Testis (tissue), 2 donors: ENCODE measurements at regions not wholly inside any gene's neighbourhood (a gene's known extent, or its start where the extent isn't known, plus 50 kb on each side); places are given as distances from the start of the nearest gene placed in this dataset.

Source experiments
- POLR2A ChIP-seq: fragments of 450-650 bp; IDR thresholded peaks from one replicate; pipeline ENCODE4 v1.6.1; 2017; ENCODE audit warnings: antibody characterized with exemption, mild to moderate bottlenecking, moderate library complexity
- TF ChIP-seq, protein P1 (sequence below), 3 experiments: fragments of 450-650 bp in 2 of 3; fragments of 200-600 bp in 1 of 3; sonication (generic) in 1 of 3; IDR thresholded peaks; one replicate each; pipeline ENCODE4 v1.5.1; 2016 to 2019; ENCODE audit warnings: antibody characterized with exemption in 3 of 3, mild to moderate bottlenecking in 2 of 3, moderate library complexity in 1 of 3

DNA sequence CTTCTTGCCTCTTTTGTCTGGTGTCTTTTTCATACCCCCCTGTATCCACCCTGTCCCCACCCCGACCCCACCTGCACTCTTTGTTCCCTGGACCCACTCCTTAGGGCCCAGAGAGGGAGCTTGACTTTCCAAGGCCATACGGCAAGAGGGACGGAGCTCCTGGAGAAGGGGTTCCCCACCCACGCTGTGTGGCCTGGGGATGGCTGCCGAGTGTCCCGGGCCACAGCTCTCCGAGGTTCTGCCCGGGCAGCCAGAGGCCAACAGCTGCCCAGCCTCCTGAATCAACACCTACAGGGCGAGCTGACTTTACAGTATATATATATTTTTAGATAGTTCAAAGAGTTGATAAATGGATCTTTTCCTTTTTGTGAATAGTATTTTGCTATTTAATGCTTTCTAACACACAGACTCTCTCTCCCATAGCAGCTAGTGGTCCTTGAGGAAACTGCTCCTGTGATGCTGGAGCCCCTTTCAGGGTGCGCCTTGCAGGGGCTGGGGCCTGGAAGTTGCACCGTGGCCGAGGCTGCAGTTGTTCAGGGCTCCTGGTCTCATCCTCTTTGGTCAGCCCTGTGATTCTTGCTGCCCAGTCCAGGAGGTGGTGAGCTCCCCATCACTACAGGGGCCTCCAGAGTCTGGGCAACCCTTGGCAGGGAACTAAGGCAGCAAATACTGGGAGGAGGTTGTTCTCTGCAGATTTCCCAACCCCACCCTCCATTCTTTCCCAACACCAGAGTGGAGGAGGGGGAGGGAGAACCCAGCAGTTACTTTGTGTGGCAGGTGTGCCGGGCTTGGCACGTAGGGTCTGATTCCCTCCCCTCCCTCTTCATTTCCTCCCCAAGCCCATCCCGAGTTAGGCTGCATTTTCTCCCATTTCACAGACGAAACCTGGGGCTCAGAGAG lies 321.6 kb downstream of the PTPRU start:
- TF ChIP-seq, protein P1, sequence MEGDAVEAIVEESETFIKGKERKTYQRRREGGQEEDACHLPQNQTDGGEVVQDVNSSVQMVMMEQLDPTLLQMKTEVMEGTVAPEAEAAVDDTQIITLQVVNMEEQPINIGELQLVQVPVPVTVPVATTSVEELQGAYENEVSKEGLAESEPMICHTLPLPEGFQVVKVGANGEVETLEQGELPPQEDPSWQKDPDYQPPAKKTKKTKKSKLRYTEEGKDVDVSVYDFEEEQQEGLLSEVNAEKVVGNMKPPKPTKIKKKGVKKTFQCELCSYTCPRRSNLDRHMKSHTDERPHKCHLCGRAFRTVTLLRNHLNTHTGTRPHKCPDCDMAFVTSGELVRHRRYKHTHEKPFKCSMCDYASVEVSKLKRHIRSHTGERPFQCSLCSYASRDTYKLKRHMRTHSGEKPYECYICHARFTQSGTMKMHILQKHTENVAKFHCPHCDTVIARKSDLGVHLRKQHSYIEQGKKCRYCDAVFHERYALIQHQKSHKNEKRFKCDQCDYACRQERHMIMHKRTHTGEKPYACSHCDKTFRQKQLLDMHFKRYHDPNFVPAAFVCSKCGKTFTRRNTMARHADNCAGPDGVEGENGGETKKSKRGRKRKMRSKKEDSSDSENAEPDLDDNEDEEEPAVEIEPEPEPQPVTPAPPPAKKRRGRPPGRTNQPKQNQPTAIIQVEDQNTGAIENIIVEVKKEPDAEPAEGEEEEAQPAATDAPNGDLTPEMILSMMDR (IDR thresholded peaks at IDR 0.05): no peak
- TF ChIP-seq POLR2A: no peak
